ENCODE measurements at regions not wholly inside any gene's neighbourhood (a gene's known extent, or its start where the extent isn't known, plus 50 kb on each side); places are given as distances from the start of the nearest gene placed in this dataset.

DNA sequence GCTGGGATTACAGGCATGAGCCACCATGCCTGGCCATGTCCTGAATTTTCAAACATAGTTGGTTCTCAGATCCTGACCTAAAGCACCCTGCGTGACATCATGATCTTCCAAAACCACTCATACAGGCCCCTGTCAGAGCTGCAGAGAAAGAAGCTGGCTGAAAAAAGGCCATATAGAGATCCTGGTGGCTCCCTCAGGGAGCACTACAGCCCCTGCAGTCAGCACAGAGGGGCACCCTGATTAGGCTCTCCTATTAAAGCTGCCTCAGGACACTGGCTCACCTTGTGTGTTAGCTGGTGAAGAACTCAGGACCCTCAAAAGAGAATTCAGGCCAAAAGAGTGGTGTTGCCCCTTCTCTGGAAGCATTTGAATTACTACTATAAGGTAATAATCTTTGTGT lies 249.7 kb upstream of the MCTP2 start:
- Histone ChIP-seq H3K36me3 (no peaks in the 10 kb centered on the region), H3K4me2 (no peak overlapping the region), H3K27ac (no peak overlapping the region), H3K9ac (no peak overlapping the region), H3K9me3 (no peaks in the 10 kb centered on the region), H3K4me1 (peaks cover 66% of the 10 kb centered on the region), H3K27me3 (no peaks in the 10 kb centered on the region), H4K20me1 (no peaks in the 10 kb centered on the region), H3K4me3 (no peak overlapping the region)
- TF ChIP-seq Cebpa-rat (IDR thresholded peaks at IDR 0.05), result no peak

DNA sequence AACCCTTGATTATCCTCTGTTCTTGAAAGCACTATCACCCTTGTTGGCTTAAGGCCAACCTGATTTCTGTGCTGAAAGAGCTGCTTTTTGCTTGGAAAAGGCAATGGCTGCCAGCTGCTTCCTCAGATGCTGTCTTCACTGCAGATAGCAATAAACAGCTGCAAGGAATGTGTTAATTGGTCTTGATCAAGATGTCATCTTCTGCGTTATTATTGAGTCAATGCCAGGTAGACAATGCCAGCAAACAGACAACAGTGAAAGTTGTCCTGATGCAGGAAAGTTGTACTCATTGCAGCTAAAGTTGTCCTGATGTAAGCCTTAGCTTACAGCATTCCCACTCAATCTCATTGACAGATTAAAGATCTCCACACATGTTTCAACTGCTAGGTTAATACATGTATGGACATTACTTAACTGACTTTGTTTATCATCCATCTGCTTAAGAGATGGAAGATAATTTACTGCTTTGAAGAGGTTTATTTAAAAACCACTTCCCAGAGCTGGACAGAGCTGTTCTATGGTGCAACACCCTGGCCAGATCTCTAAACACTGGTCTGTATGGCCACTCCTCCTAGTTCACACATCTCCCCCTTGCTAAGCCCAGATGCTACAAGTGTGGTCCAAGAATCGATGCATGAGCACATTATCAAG lies 251.0 kb upstream of the MCTP2 start:
- H3K4me1 ChIP-seq, result peaks cover 54% of the 10 kb centered on the region
- peak overlapping the region; percentile 22 for H3K4me2 ChIP-seq
- no peaks in the 10 kb centered on the region for H3K27me3 ChIP-seq
- no peak overlapping the region for H3K9ac ChIP-seq
- H3K4me3 ChIP-seq, result no peak overlapping the region
- no peaks in the 10 kb centered on the region for H3K9me3 ChIP-seq
- H4K20me1 ChIP-seq, result no peaks in the 10 kb centered on the region
- no peak overlapping the region for H3K27ac ChIP-seq
- no peak for TF ChIP-seq Cebpa-rat (IDR thresholded peaks at IDR 0.05)
- no peaks in the 10 kb centered on the region for H3K36me3 ChIP-seq

DNA sequence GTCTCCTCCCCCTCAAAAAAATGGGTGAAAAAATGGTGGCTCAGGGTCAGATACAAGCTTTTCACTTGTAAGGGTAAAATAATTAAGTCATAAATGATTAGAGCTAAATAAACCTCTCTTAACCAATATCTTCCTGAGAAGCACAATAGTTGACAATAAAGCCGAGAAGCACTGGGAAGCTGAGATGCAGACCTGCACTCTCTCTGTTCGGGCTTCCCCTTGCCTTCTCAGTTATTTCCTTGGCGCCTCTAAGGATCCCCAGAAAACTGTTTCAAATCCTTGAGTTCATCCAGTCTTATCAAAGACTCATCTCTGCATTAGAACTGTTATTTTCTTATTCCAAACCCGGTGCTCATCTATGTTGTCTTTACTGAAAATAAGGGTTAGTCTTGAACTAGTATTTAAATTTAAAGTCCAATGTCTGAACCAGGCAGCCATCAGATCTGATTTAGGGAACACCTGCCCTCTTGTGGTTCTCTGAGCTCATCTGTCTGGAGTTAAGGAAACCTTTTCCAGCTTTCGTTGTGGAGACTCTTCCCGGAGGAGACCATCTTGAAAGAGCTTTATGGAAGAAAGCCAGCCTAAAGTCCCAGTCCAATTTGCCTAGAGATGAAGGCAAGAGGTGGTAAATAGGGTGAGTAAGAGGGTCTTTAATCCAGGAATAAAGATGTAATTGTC lies 256.4 kb upstream of the MCTP2 start:
- H3K4me2 ChIP-seq, result no peak overlapping the region
- no peaks in the 10 kb centered on the region for H3K27me3 ChIP-seq
- H3K9ac ChIP-seq, result no peak overlapping the region
- no peak overlapping the region for H3K4me3 ChIP-seq
- no peak overlapping the region for H3K27ac ChIP-seq
- no peak for TF ChIP-seq Cebpa-rat (IDR thresholded peaks at IDR 0.05)
- H3K4me1 ChIP-seq, result peaks cover 8% of the 10 kb centered on the region
- no peaks in the 10 kb centered on the region for H3K36me3 ChIP-seq
- H4K20me1 ChIP-seq, result no peaks in the 10 kb centered on the region
- no peaks in the 10 kb centered on the region for H3K9me3 ChIP-seq

DNA sequence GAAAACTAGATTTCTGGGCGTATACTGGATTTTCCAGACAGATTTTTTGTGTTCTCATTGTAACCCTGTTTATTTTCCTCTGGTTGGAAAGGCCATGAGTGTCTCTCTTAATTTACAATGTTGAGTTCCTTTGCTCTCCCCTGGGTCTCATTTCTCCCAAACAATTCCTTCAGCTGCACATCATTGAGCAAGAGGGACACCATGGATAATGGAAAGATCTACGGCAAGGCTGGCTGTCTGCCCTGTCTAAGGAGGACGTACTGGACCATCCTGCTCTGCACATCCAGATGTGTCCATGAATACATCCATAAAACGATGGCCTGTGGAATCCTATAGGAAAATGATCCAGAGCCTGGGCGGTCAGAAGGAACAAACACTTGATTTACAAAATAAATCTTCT lies 258.1 kb upstream of the MCTP2 start:
- Histone ChIP-seq H3K9me3 (no peaks in the 10 kb centered on the region), H3K27me3 (no peaks in the 10 kb centered on the region), H3K9ac (no peak overlapping the region), H3K4me2 (no peak overlapping the region), H3K36me3 (no peaks in the 10 kb centered on the region), H3K4me1 (no peaks in the 10 kb centered on the region), H3K27ac (no peak overlapping the region), H4K20me1 (no peaks in the 10 kb centered on the region), H3K4me3 (no peak overlapping the region)
- TF ChIP-seq Cebpa-rat (IDR thresholded peaks at IDR 0.05), result no peak

DNA sequence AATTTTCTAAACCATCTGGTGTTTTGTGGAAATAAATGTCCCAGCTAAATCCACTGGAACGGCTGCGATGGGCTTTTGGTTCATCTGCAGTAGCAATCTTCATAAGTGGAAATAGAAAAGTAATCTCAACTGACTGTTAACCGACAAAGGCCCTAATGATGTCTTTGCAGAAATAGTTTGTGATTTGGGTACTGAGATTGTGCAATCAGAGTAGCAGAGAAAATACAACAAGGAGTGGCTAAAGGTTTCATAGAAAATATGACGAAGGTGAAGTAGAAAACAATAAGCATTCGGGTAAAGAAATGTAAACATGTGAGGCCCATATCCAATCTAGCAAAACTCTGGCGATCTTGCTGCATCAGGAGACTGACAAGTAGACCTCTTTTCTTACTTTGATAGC lies 262.6 kb upstream of the MCTP2 start:
- TF ChIP-seq Cebpa-rat (IDR thresholded peaks at IDR 0.05), result no peak
- Histone ChIP-seq H3K36me3 (no peaks in the 10 kb centered on the region), H3K4me2 (no peak overlapping the region), H4K20me1 (no peaks in the 10 kb centered on the region), H3K27ac (no peak overlapping the region), H3K4me3 (no peak overlapping the region), H3K27me3 (no peaks in the 10 kb centered on the region), H3K9ac (no peak overlapping the region), H3K4me1 (no peaks in the 10 kb centered on the region), H3K9me3 (no peaks in the 10 kb centered on the region)

DNA sequence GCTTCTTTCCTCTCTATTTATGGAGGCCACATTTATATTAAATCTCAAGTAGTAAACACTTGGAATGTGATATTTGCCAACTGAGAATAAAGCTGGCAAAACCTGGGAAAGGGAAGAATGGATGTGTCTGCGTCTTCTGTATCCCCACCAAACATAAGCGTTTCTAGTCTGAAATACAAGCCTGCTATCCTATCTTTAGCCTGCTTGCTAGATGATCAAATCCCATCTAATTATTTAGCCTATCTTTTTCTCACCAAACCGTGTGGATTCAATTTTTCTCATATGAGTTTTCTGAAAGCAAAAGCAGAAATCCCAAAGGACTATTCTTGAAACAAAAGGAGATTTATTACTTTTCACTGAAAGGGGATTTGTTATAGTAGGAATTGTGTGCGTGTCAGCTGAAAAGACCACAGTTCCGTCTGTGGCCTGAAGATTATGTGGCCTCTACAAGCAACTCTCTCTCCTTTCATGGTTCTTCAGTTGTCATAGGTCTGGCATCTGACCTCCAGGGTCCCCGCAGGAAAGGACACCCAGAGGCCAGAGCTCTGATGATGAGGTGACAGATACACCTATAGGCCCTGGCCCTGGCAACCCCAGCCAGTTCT lies 266.0 kb upstream of the MCTP2 start:
- Histone ChIP-seq H3K27ac (no peak overlapping the region), H3K36me3 (no peaks in the 10 kb centered on the region), H4K20me1 (no peaks in the 10 kb centered on the region), H3K4me2 (no peak overlapping the region), H3K9ac (no peak overlapping the region), H3K27me3 (no peaks in the 10 kb centered on the region), H3K4me1 (no peaks in the 10 kb centered on the region), H3K9me3 (no peaks in the 10 kb centered on the region), H3K4me3 (no peak overlapping the region)
- no peak for TF ChIP-seq Cebpa-rat (IDR thresholded peaks at IDR 0.05)

DNA sequence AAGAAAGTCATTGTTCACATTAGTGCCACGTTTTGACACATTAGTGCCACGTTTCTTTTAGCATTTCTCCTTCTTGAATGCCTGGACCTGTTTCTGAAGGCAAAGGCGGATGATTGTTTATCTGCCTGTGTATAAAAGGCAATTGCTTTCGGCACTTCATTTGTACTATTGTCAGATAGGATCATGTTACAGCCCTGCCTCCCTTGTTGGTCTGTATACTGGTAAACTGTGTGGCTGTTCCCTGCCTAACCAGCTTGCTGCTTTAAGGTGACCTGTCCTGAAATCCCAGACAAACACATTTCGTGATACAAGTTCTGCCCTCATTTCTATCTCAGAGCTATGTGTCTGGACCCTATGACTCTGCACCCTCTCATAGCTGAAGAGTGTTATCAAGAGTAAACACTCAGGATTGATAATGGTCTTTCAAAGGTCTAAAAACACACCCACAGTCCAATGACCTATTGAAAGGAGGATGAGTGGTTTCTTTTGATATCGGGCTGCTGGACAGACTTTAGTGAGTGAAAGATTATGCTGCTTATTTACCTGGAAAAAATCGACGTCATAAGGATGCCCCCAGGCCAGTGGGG lies 276.3 kb upstream of the MCTP2 start:
- Histone ChIP-seq H3K4me1 (no peaks in the 10 kb centered on the region), H3K27me3 (no peaks in the 10 kb centered on the region), H3K4me3 (no peak overlapping the region), H3K36me3 (no peaks in the 10 kb centered on the region), H3K27ac (no peak overlapping the region), H3K4me2 (no peak overlapping the region), H3K9ac (no peak overlapping the region), H3K9me3 (no peaks in the 10 kb centered on the region), H4K20me1 (no peaks in the 10 kb centered on the region)
- TF ChIP-seq Cebpa-rat (IDR thresholded peaks at IDR 0.05), result no peak

DNA sequence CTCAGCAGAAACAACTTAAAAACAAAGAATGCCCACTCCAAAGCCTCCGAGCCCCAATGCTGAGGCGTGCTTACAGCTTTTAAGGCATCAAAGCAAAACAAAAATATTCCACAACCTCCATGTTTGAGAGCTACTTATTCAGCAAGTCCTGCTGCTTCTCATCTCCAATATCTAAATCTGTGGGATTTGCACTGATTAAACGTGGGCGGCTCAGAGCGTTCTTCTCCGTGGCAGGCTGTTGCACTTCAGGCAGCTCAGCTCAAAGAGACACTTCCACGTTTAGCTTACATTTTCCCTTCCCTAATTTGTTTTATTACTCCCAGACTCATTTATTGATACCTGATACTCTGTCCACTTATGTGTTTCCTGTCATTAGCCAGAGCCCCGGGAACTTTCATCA lies 282.6 kb upstream of the MCTP2 start:
- TF ChIP-seq Cebpa-rat (IDR thresholded peaks at IDR 0.05), result no peak
- no peaks in the 10 kb centered on the region for H3K9me3 ChIP-seq
- H3K4me1 ChIP-seq, result no peaks in the 10 kb centered on the region
- H3K27ac ChIP-seq, result no peak overlapping the region
- H3K36me3 ChIP-seq, result no peaks in the 10 kb centered on the region
- no peaks in the 10 kb centered on the region for H3K27me3 ChIP-seq
- no peak overlapping the region for H3K9ac ChIP-seq
- H4K20me1 ChIP-seq, result no peaks in the 10 kb centered on the region
- no peak overlapping the region for H3K4me2 ChIP-seq
- no peak overlapping the region for H3K4me3 ChIP-seq

DNA sequence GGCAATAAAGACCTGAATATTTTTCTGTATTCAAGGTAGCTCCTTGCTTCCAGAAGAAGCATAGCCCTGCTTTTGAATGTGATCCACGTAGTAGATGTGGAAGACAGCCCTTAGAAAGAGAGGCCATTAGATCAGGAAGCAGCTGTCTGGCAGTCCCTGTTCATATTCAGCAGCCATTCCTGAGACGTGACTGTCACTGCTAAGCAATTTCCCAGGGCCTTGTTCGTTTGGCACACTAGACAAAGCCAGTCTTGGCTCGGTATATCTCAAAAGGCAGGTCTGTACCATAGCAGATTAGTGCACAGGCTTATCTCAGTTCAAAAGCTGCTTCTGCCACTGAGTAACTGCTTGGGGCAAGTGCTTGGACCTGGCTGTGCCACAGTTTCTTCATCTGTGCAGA lies 287.8 kb upstream of the MCTP2 start:
- TF ChIP-seq Cebpa-rat (IDR thresholded peaks at IDR 0.05), result no peak
- H3K9me3 ChIP-seq, result no peaks in the 10 kb centered on the region
- no peak overlapping the region for H3K4me2 ChIP-seq
- H3K4me3 ChIP-seq, result no peak overlapping the region
- H3K27me3 ChIP-seq, result no peaks in the 10 kb centered on the region
- H4K20me1 ChIP-seq, result no peaks in the 10 kb centered on the region
- H3K36me3 ChIP-seq, result no peaks in the 10 kb centered on the region
- H3K27ac ChIP-seq, result no peak overlapping the region
- no peak overlapping the region for H3K9ac ChIP-seq
- H3K4me1 ChIP-seq, result no peaks in the 10 kb centered on the region

DNA sequence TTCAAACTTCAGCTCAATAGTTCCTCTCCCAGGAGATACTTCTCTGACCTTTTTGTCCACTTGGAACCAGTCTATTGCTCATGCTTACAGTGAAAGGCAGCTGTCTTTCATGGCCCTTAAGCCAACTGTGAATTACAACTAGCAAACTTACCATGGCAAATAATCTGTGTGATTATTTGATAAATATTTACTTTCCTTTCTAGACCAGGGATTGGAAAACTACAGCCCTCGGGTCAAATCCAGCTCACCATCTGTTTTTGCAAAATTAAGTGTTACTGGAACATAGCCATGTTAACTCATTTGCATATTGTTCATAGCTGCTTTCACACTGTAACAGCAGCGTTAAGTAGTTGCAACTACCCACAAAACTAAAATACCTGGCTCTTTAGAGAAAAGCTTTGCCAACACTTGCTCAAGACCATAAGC lies 289.1 kb upstream of the MCTP2 start:
- H3K4me1 ChIP-seq, result no peaks in the 10 kb centered on the region
- no peak for TF ChIP-seq Cebpa-rat (IDR thresholded peaks at IDR 0.05)

More for the DNA sequence above, 289.1 kb upstream of the MCTP2 start:
- no peaks in the 10 kb centered on the region for H3K9me3 ChIP-seq
- no peak overlapping the region for H3K9ac ChIP-seq
- H3K27ac ChIP-seq, result no peak overlapping the region
- no peak overlapping the region for H3K4me3 ChIP-seq
- H3K27me3 ChIP-seq, result no peaks in the 10 kb centered on the region
- H3K36me3 ChIP-seq, result no peaks in the 10 kb centered on the region
- H3K4me2 ChIP-seq, result no peak overlapping the region
- H4K20me1 ChIP-seq, result no peaks in the 10 kb centered on the region
